B cell (primary cell): ENCODE measurements at regions not wholly inside any gene's neighbourhood (a gene's known extent, or its start where the extent isn't known, plus 50 kb on each side); places are given as distances from the start of the nearest gene placed in this dataset.

Experiments used
- ATAC-seq: fragments of 200-7000 bp; cut with Tn5 transposase; one replicate; pipeline ENCODE4 v1.10.0; 2021; ENCODE audit warnings: low read depth, mild to moderate bottlenecking, moderate number of reproducible peaks, moderate library complexity
- CTCF ChIA-PET: fragments of 350-600 bp; sonication (Branson Sonifier 250); formaldehyde crosslinking; loops from one replicate; lab custom pipeline; 2021; ENCODE audit warnings: antibody characterized with exemption, inconsistent platforms; lab: Charles Lee
- POLR2A ChIA-PET: fragments of 350-600 bp; sonication (Branson Sonifier 250); formaldehyde crosslinking; loops from one replicate; lab custom pipeline; 2021; ENCODE audit warnings: antibody characterized with exemption; lab: Charles Lee
- DNase-seq: peaks from one replicate; pipeline ENCODE4 v3.0.0; 2013
- H2AFZ ChIP-seq: 2 replicates; pipeline ENCODE4 v1.6.1; 2012; ENCODE audit warnings: mild to moderate bottlenecking, low read depth, low read length; ENCODE audit not compliant: insufficient read depth, poor library complexity, severe bottlenecking
- H3K27ac ChIP-seq, 2 donors: 1 replicate in 1 of 2; 2 replicates in 1 of 2; pipeline ENCODE4 v1.5.1; 2012 to 2013; ENCODE audit warnings: low read length in 2 of 2, mild to moderate bottlenecking in 2 of 2, moderate library complexity in 1 of 2
- H3K27me3 ChIP-seq, 4 experiments: fragments of 200-600 bp in 1 of 4; sonication (generic) in 1 of 4; replicated peaks in 1 of 4; 1 replicate in 2 of 4; 2 replicates in 2 of 4; pipeline versions ENCODE4 v1.6.1 to v1.7.0; 2013 to 2016; ENCODE audit warnings: low read length in 3 of 4, mild to moderate bottlenecking in 2 of 4, mixed read lengths in 1 of 4, moderate library complexity in 1 of 4; ENCODE audit not compliant: insufficient read depth in 4 of 4, control insufficient read depth in 3 of 4; ENCODE audit errors: control extremely low read depth in 1 of 4
- H3K36me3 ChIP-seq, 2 experiments: replicated peaks in 1 of 2; 1 replicate in 1 of 2; 2 replicates in 1 of 2; pipeline versions ENCODE4 v1.6.1 to v1.7.1; 2013; ENCODE audit warnings: low read length in 1 of 2; ENCODE audit not compliant: insufficient read depth in 2 of 2, control insufficient read depth in 1 of 2; ENCODE audit errors: control extremely low read depth in 1 of 2, extremely low read depth in 1 of 2
- H3K4me1 ChIP-seq, 2 donors: fragments of 200-600 bp in 1 of 2; sonication (generic) in 1 of 2; 1 replicate in 1 of 2; 2 replicates in 1 of 2; pipeline versions ENCODE4 v1.5.1 to v1.6.1; 2013 to 2017; ENCODE audit warnings: low read length in 2 of 2; ENCODE audit not compliant: control insufficient read depth in 2 of 2, insufficient read depth in 2 of 2
- H3K4me2 ChIP-seq: replicated peaks from 2 replicates; pipeline ENCODE3; 2012; ENCODE audit warnings: mild to moderate bottlenecking, low read depth, low read length; ENCODE audit not compliant: poor library complexity, severe bottlenecking
- H3K4me3 ChIP-seq, 5 experiments: fragments of 200-600 bp in 1 of 5; sonication (generic) in 1 of 5; 1 replicate in 3 of 5; 2 replicates in 2 of 5; pipeline versions ENCODE4 v1.5.1 to v1.7.0; 2011 to 2016; ENCODE audit warnings: low read length in 4 of 5, mild to moderate bottlenecking in 4 of 5, low read depth in 2 of 5, control low read depth in 1 of 5, moderate library complexity in 1 of 5; ENCODE audit not compliant: insufficient read depth in 1 of 5; ENCODE audit errors: control extremely low read depth in 1 of 5, extremely low read depth in 1 of 5
- H3K79me2 ChIP-seq: fragments of 200-600 bp; sonication (generic); one replicate; pipeline ENCODE4 v1.6.0; 2016; ENCODE audit warnings: low read length; ENCODE audit not compliant: control insufficient read depth, insufficient read depth
- H3K9ac ChIP-seq: fragments of 200-600 bp; sonication (generic); 2 replicates; pipeline ENCODE4 v1.6.1; 2017; ENCODE audit warnings: mild to moderate bottlenecking, low read length, moderate library complexity
- H3K9me3 ChIP-seq, 3 donors: one replicate each; pipeline versions ENCODE4 v1.6.1 to v1.7.1; 2013; ENCODE audit warnings: low read length in 2 of 3; ENCODE audit not compliant: control insufficient read depth in 2 of 3, insufficient read depth in 1 of 3; ENCODE audit errors: control extremely low read depth in 1 of 3
- H4K20me1 ChIP-seq: 2 replicates; pipeline ENCODE4 v1.6.0; 2012; ENCODE audit warnings: mild to moderate bottlenecking, low read length; ENCODE audit not compliant: insufficient read depth, control insufficient read depth, poor library complexity, severe bottlenecking
- H3K27ac Mint-ChIP-seq: one replicate; pipeline ENCODE4 v1.8.0; 2021; ENCODE audit warnings: mixed read lengths
- H3K27me3 Mint-ChIP-seq: one replicate; pipeline ENCODE4 v1.8.0; 2021; ENCODE audit warnings: mixed read lengths
- H3K4me1 Mint-ChIP-seq: one replicate; pipeline ENCODE4 v1.8.0; 2021; ENCODE audit warnings: mixed read lengths
- H3K4me3 Mint-ChIP-seq: one replicate; pipeline ENCODE4 v1.8.0; 2021; ENCODE audit warnings: mixed read lengths
- H3K9me3 Mint-ChIP-seq: one replicate; pipeline ENCODE4 v1.8.0; 2022; ENCODE audit warnings: mixed read lengths; ENCODE audit not compliant: insufficient read depth
- CTCF ChIP-seq: fragments of 200-600 bp; IDR thresholded peaks from one replicate; pipeline ENCODE4 v1.8.0; 2022; ENCODE audit warnings: antibody characterized with exemption, mild to moderate bottlenecking
- EZH2 ChIP-seq: IDR thresholded peaks from 2 replicates; pipeline ENCODE4 v1.6.1; 2012; ENCODE audit warnings: borderline replicate concordance, low read depth, mild to moderate bottlenecking, moderate library complexity, low read length; ENCODE audit not compliant: insufficient read depth, poor library complexity, severe bottlenecking
- WGBS: methylation state at CpG from one replicate; pipeline ENCODE4 v1.1.5; 2013; ENCODE audit warnings: missing lambda C conversion rate; ENCODE audit not compliant: insufficient coverage; 5-methylcytosine and 5-hydroxymethylcytosine counted together
- intact Hi-C: fragments of 100-400 bp; cut with micrococcal nuclease; formaldehyde crosslinking; loops from one replicate; pipeline ENCODE4 v1.10.0; 2022

- H3K36me3 ChIP-seq, result no peaks in the 10 kb centered on the region
- Mint-ChIP-seq H3K9me3 (no peaks in the 10 kb centered on the region), H3K4me1 (peaks cover 10% of the 10 kb centered on the region), H3K27me3 (peaks cover 26% of the 10 kb centered on the region), H3K27ac (peak overlapping the region; percentile 16), H3K4me3 (no peak overlapping the region)
- 91% methylated on average over 6 of the region's 9 CpGs for WGBS
- TF ChIP-seq EZH2 (no peak), CTCF (no peak)
- CTCF ChIA-PET, result interaction anchor here (2.2 kb wide), 1 partner anchor 13 kb away, joined by 5 read pairs; no protein-coding TSS in a partner anchor
- H4K20me1 ChIP-seq, result no peaks in the 10 kb centered on the region
- H3K9me3 ChIP-seq, result no peaks in the 10 kb centered on the region
- peaks cover 6 to 10% of the 10 kb centered on the region in 2 donors for H3K4me1 ChIP-seq
- ATAC-seq, result no peak
- no peak overlapping the region for H3K4me3 ChIP-seq
- no peak overlapping the region for H3K27ac ChIP-seq
- H3K4me2 ChIP-seq, result no peak overlapping the region
- no peak overlapping the region for H3K9ac ChIP-seq
- peaks cover 0 to 16% (median 4%) of the 10 kb centered on the region in 4 experiments for H3K27me3 ChIP-seq
- intact Hi-C loops, result no loop called here
- no peak overlapping the region for H2AFZ ChIP-seq
- POLR2A ChIA-PET, result no interaction called here
- no peaks in the 10 kb centered on the region for H3K79me2 ChIP-seq
- DNase-seq, result no peak
Measured at GRCh38 chr15:69805248-69805953, 292.3 kb downstream of the TLE3 start.

GRCh38 chr15:69806287-69806915 is 291.3 kb downstream of the TLE3 start:
- peaks cover 26% of the 10 kb centered on the region for H3K27me3 Mint-ChIP-seq
- no peak overlapping the region for H2AFZ ChIP-seq
- H3K9ac ChIP-seq, result no peak overlapping the region
- no peaks in the 10 kb centered on the region for H4K20me1 ChIP-seq
- peaks cover 0 to 16% (median 4%) of the 10 kb centered on the region in 4 experiments for H3K27me3 ChIP-seq
- POLR2A ChIA-PET, result no interaction called here
- H3K4me1 Mint-ChIP-seq, result peaks cover 10% of the 10 kb centered on the region
- CTCF ChIA-PET, result interaction anchor here (0.6 kb wide), 1 partner anchor 26 kb away, joined by 3 read pairs; no protein-coding TSS in a partner anchor
- intact Hi-C loops, result no loop called here
- H3K9me3 ChIP-seq, result no peaks in the 10 kb centered on the region
- no peaks in the 10 kb centered on the region for H3K36me3 ChIP-seq
- H3K79me2 ChIP-seq, result no peaks in the 10 kb centered on the region
- no peak overlapping the region for H3K4me3 ChIP-seq
- no peak overlapping the region for H3K4me2 ChIP-seq
- ATAC-seq, result no peak
- no peak overlapping the region for H3K27ac Mint-ChIP-seq
- DNase-seq, result no peak
- WGBS, result 20% methylated on average over 3 of the region's 10 CpGs
- no peaks in the 10 kb centered on the region for H3K9me3 Mint-ChIP-seq
- H3K27ac ChIP-seq, result no peak overlapping the region
- peaks cover 6 to 10% of the 10 kb centered on the region in 2 donors for H3K4me1 ChIP-seq
- no peak overlapping the region for H3K4me3 Mint-ChIP-seq
- TF ChIP-seq EZH2 (no peak), CTCF (no peak)
